Superior temporal gyrus (tissue), 1 donor: ENCODE measurements at regions not wholly inside any gene's neighbourhood (a gene's known extent, or its start where the extent isn't known, plus 50 kb on each side); places are given as distances from the start of the nearest gene placed in this dataset.

Experiments
- DNase-seq: peaks from one replicate; pipeline ENCODE4 v3.0.0-alpha.2; 2016; ENCODE audit errors: extremely low spot score

- no peak for DNase-seq
These were observed 169.6 kb upstream of the EYS start for GRCh38 chr6:65876668-65877067.

- DNase-seq = no peak
These were observed 145.4 kb upstream of the EYS start for GRCh38 chr6:65852369-65852852.

GRCh38 chr6:65830151-65830550, 123.1 kb upstream of the EYS start:
- DNase-seq = no peak

GRCh38 chr6:65819152-65819551, 112.1 kb upstream of the EYS start:
- DNase-seq = no peak

GRCh38 chr6:65818576-65818975, 111.5 kb upstream of the EYS start:
- DNase-seq = no peak

- no peak for DNase-seq
These were observed 110.0 kb upstream of the EYS start for GRCh38 chr6:65816991-65817390.

- no peak for DNase-seq
These were observed 107.0 kb upstream of the EYS start for GRCh38 chr6:65814071-65814470.

GRCh38 chr6:65803186-65803585, 96.2 kb upstream of the EYS start:
- DNase-seq = no peak

- no peak for DNase-seq
These were observed 92.4 kb upstream of the EYS start for GRCh38 chr6:65799389-65799788.

GRCh38 chr6:65798280-65799014, 91.4 kb upstream of the EYS start:
- DNase-seq = no peak

GRCh38 chr6:65790666-65791065, 83.6 kb upstream of the EYS start:
- DNase-seq = no peak

- no peak for DNase-seq
These were observed 80.8 kb upstream of the EYS start for GRCh38 chr6:65787787-65788186.

GRCh38 chr6:65786815-65787214, 79.8 kb upstream of the EYS start:
- no peak for DNase-seq

GRCh38 chr6:65780691-65781090, 73.7 kb upstream of the EYS start:
- no peak for DNase-seq

- DNase-seq = no peak
These were observed 69.3 kb upstream of the EYS start for GRCh38 chr6:65776332-65776731.

GRCh38 chr6:65771946-65772345, 64.9 kb upstream of the EYS start:
- no peak for DNase-seq

GRCh38 chr6:65761890-65762289, 54.9 kb upstream of the EYS start:
- DNase-seq = no peak

- DNase-seq = no peak
These were observed 53.3 kb upstream of the EYS start for GRCh38 chr6:65760285-65760684.
